ENCODE measurements at regions not wholly inside any gene's neighbourhood (a gene's known extent, or its start where the extent isn't known, plus 50 kb on each side); places are given as distances from the start of the nearest gene placed in this dataset.
"Not testable (repeated sequence)": the region's sequence is repeated elsewhere in the genome, so short reads cannot be mapped to it uniquely, and the experiment has no call there.

DNA sequence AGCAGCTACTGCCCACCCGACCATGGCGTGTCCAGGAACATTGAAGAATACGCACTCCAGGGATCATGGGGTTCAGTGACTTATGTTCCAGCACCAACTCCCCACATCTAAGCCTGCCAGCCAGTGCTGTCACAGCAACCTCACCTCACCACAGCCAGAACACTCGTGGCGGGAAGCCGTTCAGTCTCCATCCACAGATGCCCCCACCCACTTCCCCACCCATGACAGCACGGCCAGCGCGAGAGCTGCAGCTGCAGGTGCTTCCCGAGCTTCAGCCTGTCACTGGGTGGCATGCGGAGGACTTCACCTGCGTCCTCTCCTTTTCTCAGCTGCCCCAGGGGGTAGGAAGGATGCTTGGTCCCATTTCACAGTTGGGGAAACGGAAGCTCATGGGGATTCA, 50.3 kb downstream of the RBFOX3 start:
- no peak for DNase-seq

DNA sequence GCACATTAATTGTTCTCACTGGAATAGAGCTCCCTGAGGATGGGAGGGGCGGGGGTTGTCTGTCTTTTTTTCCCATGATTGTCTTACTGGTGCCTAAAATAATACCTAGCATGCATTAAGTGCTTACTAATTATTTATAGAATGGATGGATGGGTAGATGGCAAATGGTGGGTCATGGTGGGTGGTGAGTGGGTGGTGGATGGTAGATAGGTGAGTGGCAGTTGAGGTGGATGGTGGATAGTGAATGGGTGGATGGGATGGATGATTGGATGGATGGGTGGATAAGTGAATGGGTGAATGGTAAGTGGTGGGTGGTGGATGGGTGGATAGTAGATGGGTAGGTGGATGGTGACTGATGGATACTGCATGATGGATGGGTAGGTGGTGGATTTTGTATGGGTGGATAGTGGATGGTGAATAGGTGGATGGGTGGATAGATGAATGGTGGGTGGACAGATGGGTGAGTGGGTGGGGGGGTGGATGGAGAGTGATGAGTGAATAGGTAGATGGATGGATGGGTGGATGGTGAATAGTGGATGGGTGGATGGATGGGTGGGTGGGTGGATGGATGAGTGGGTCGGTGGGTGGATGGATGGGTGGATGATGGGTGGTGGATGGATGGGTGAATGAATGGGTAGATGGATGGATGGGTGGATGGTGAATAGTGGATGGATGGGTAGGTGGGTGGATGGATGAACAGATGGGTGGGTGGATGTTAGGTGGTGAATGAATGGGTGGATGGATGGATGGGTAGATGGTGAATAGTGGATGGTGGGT, 51.6 kb downstream of the RBFOX3 start:
- no peak for DNase-seq

DNA sequence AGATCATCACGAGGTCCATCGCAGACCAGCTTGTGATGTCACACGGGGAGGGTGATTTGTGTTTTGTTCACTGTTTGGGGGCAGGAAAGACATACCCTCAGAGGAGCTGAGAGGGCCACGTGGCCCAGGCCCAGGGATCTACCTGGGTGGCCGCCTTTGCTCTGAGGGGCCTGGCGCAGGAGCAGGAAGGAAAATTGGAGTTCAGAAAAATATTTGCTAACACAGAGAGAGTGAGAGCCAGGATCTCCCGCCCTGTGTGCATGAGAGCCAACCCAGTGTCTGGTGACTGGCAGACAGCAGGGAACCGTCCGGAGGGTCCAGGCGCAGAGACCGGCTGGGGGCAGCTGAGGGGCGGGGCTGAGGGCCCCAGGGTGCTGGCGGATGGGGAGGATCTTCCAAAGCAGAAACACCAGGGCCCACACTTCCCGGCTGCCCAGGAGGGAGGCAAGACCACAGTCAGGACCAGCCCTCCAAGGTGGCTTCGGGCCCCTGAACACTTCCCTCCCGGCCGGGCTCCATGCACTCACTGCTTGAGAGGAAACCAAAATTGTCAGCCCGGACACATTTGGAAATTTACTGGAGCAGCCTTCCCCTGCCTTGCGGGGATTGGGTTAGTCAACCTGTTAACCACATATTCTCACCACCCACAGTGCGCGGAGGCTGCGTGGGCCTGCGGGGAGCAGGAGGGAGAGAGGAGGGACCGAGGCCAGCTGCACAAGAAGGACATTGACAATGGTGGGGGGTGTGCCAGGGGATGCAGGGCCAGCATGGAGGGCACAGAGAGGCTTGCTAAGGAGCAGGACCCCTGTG, 52.6 kb downstream of the RBFOX3 start:
- no peak for DNase-seq

DNA sequence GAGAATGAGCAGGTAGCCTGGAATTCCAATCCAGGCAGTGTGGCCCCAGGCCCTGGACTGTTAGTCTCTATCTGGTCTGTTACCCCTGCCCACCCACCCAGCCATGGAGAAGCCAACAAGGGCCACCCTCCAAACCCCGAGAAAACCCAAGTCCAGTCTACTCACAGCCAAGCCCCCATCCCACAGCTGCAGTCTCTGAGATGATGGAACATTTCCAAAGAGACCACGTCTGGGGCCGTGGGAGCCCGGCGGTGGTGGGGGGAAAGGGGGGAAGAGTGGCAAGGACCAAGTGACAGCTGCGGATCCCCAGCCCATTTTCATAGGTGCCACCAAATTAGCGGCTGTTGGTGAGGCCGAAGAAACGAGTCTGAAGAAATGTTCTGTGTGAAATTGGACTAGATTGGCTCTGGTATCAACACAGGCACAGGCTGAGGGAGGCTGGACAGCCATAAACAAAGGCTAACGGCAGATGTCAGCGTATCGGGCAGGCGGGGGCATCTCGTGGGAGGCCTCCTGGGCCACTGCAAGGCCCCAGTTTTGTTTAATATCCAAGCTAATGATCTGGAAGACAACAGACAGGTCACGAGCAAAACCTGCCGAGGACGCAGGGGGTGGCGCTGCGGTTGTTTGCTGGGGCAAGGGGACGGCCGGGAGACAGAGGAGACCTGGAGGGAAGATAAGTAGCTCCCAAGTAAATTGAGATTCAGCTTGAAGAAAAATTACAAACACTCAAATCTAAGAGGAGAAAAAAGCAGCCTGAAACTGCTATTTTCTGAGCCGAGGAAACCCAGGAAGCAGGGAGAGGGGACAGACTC, 53.4 kb downstream of the RBFOX3 start:
- DNase-seq: no peak

DNA sequence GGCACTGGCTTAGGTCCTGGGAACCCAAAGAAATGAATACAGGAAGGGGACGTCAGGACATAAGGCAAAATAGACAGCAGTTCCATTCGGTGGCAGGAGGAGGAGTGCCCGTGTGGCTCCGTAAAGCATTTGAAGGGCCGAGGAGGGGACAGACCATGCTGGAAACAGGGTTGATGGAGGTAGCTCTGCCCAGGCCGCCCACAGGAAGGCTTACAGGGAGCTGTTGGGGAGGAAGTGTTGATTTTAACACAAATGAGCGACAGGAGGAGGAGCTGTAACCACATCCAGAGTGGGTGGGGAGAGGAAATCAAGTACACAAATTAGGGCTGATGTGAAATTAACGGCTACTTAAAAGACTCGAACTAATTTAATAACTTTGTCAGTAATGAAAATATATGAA, 54.6 kb downstream of the RBFOX3 start:
- DNase-seq: peak; percentile 23

DNA sequence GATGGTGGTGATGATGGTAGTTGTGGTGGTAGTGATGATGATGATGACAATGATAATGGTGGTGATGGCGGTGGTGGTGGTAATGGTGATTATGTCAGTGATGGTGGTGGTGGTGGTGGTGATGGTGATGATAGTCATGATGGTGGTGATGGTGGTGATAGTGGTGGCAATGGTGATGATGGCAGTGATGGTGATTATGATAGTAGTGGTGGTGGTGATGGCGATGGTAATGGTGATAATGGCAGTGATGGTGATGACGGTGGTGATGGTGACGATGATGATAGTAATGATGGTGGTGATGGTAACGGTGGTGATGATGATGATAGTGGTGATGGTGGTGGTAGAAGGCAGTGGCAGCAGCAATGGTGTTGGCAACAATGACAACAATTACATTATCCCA, 55.3 kb downstream of the RBFOX3 start:
- DNase-seq: peak; percentile 9

DNA sequence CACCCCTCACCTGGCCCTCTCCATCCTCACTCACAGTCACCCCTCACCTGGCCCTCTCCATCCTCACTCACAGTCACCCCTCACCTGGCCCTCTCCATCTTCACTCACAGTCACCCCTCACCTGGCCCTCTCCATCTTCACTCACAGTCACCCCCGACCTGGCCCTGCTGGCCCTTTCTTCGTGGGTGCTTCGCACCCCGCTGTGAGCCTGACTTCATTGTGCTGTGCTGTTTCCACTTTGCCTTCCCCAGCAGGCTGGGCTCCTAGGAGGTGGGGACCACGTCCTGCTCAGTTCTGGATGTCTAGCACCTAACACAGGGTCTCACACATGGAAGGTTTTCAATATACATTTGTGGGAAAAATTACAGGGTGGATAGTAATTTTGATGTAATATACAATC, 56.5 kb downstream of the RBFOX3 start:
- DNase-seq: not testable (repeated sequence)

DNA sequence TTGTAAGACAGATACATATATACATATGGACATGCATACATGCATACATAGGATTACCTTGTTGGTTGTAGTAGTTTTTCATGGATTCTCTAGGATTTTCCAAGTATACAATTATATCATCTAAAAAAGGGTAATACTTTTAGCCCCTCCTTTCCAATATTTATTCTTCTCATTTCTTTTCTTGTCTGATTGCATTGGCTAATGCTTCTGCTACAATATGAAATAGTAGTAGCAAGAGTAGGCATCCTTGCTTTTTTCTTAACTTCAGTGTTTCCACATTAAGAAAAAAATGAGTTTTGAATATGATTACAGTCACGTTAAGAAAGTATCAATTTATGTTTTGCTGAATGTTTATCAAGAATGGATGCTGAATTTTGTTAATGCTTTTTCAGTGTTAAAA, 58.0 kb downstream of the RBFOX3 start:
- no peak for DNase-seq

DNA sequence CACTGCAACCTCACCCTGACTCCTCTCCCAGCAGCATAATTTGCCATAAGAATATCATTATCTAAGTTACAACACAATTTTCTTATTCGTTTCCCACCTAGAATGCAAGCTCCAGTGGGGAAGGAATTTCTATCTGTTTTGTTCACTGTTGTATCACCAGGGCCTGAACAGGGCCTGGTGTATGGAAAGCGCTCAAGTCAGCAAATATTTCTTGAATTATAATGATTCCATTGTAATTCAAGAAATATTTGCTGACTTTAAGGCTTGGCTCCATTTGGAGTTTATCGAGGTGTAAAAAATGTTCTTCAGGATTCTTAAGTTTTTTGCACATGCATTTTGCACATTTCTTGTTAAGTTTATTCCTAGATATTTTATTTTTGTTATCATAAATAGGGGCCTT, 58.4 kb downstream of the RBFOX3 start:
- DNase-seq: no peak

DNA sequence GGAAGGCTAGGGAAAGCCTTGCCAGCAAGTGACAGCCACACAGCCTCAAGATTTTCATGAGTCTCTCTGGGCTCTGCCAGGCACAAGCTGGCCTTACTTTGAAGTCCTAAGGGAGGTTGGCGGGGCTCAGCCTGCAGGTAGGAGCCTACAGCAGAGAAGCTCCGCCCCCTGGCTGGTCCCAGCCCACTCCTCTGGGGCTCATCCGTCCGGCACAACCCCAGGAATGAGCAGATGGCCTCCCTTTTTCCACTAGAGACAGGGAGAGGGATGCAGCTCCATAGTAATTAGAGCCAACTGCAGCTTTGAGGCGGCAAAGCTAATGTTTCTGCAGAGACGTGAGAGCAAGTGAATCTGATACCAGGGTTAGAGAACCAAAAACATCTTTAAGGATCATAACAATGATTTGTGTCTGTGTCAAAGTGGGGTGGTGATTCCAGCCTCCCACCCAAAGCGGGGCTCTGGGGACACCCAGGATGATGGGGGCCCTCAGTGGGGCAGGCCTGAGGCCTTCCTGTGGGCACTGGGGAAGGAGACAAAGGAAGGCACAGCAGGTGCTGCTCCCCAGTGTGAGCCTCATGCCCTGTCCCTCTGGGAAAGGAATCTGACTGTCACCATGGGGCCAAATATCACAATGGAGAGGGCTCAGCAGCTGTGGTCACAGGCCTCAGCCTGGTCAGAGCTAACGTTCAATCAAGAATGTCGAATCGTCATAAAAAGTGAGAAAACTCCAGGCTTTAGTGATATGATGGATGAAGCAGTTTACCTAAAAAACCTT, 61.5 kb downstream of the RBFOX3 start:
- no peak for DNase-seq

DNA sequence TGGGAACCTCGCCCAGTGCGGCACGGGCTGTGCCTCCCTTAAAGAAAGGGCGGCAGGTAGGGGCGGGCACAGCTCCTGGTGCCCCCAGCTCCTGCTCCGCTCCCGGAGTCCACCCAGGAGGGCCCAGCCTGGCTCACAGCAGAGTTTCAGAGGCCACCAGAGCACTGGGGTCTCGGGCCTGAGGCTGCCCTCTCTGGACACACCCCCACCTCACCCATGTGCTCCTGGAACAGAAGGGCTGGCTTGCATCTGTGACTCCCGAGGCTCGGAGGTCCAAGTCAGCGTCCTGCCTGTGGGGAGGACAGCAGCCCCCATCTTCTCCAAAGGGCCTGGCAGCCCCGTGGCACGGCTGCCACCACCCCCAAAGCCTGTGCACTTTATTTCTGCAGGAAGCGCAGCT, 62.7 kb downstream of the RBFOX3 start:
- DNase-seq: no peak

DNA sequence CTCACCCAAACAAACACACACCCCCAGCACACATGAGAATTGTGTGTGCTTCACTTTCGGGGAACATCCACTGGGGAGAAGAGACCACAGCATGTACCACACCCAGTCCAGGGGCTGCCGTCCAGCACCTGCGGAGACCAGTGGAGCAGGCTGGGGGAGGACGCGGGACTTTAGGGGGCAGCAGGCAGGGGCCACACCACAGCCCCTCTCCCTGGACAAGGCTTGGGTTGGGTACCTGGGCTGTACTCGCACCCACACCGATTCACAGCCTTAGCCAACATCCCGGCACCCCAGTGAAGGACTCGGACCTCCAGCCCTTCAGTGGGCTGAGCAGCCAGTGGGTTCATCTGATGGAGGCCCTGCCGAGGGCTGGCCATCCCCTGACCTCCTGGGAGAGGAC, 63.3 kb downstream of the RBFOX3 start:
- DNase-seq: no peak

DNA sequence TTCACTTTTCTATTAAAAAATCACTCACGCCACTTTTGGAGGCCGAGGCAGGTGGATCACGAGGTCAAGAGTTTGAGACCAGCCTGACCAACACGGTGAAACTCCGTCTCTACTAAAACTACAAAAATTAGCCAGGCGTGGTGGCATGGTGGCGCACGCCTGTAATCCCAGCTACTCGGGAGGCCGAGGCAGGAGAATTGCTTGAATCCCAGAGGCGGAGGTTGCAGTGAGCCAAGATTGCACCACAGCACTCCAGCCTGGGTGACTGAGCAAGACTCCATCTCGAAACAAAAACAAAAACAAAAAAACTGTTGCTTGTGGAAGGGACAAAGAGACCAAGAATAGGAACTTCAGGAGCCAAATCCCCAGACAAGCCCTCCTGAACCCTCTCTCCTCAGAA, 63.7 kb downstream of the RBFOX3 start:
- not testable (repeated sequence) for DNase-seq

DNA sequence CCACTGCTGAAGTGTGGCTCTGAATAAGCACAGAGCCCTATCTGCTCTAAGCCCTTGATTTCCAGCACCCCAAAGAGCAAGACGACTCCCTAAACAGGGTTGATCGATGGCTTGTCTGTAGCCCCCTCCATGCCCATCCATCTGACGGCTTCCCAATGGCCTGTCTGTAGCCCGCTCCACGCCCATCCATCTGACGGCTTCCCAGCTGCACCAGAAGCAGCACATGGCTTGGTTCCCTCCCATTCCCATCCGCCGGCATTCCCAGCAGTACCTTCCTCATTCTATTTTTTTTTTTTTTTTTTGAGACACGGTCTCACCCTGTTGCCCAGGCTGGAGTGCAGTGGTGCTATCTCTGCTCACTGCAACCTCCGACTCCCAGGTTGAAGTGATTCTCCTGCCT, 64.5 kb downstream of the RBFOX3 start:
- DNase-seq: no peak

DNA sequence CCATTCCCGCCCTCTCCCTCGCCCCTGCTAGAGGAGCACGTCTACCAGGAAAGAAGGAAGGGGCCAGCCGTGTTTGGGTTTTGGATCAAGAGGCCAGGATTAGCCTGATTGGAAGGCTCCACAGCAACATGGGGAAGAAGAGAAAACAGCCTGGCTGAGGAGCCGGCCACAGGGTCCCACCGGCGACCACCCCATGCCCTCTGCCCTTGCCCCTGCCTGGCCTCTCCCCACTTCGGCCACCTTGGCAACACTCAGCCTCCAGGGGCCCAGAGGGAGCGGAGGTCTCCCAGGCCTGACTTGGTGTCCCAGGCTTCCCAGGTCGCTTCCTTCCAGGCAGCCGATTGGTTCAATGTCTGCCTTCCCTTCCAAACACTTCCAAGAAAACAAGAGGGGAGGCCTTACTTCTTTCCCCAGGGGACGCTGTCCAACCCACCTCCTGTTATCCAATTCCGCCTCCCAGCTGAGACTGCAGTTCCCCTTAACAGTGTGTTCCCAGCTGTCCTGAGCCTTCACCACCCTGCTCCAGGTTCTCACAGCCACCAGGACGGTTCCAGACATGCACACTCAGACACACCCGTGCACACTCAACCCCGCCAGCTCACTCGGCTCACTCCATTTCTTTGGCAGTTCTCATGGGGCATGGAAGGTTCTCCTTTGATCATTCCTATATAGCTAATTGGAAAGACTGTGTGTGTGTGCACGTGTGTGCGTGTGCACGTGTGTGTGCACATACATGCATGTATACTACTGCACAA, 65.4 kb downstream of the RBFOX3 start:
- no peak for DNase-seq

DNA sequence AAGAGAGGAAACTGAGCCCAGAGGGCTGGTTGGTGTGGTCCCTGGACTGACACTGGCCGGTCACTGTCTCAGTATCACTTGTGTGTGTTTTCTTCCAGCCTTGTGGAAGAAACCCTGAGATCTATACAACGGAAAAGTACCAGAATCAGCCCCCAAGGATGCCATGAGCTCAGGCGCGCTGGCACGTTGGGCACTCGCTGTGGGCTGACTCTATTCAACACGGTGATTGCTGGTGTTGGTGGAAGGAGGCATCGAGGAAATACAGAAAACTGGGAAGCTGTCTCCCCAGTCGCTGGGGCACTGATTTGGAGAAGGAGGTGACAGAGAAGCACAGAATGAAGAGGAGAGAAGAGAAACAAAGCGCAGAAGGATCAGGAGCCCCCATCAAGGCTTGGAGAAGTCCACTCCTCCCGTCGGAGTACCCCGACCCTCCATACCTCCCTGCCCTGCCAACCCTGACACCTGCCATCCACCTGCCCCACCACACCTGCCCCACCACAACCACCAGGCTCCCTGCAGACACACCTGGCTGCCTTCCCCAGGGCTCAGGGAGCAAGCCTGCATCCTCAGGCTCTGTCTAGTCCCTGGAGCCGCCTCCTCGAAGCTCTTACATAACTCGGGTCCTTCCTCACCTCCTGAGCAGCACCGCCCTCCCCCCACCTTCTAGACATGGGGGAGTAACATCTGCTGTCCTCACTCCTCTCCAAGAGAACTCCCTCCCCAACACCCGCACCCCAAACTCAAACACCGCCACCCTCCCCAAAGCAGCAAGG, 66.5 kb downstream of the RBFOX3 start:
- DNase-seq: no peak

DNA sequence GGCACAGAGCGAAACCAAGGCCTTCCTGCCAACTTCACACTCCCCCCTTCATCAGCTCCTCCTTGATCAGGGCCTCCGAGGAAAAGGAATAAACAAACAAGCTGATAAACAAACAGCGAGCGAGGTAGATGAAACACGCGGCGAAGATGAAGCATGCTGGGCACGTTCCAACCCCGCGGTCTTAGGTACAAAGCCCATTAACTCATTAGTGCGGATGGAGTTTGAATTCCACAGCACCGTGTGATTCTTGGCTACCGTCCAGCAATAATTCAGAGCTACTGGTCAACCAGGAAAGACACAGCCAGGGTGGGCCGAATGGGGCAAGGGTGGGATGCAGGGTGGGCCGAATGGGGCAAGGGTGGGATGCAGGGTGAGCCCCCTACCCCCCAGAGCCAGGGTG, 67.3 kb downstream of the RBFOX3 start:
- DNase-seq: no peak

DNA sequence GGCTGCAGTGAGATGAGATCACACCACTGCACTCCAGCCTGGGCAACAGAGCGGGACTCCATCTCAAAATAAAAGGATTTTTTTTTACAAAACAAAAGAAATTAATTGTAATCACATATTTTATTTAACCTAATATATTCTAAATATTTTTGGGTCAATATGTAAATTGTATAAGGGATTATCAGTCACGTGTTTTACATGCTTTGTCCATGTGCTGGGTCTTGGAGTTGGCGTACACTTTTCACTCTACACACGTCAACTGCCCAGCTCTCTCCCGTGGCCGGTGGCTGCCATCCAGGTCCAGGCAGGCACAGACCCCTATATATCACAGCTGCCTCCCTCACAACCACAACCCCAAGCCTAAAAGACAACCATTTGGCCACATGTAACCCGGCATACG, 68.1 kb downstream of the RBFOX3 start:
- DNase-seq: no peak

DNA sequence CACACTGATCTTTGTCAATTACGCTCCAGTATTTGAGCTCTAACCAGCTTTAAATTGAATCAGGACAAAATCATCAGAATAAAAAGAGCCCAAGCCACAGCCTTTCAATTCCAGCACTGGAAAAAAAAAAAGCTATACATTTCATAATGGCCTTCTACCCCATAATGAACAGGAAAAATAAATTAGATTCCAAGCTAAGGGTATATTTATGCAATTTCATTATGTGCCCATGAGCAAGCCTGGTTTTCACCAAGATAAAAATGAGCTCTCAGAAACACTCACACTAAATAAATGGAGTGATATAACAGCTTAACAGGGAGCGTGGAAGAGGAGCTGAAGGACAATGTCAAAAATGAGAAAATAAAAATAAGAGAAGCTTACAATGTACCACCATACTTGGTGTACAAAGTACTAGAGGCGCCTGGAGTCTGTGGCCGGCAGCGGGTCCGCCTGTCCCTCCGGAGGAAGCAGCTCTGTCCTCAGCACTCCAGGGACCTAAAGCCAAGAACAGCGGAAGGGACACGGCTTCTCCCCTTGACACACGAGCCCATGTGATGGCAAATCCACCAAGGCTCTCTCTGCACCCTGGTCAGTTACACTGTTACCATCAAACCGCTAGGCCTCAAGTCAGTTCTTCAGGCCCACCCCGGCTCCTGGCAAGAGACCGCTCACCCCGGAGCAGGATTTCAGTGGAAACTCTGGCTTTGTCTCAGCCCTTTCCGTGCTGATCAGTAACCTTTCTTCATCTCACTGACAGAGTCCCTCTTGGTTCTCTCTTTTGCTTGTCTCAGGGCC, 69.6 kb downstream of the RBFOX3 start:
- no peak for DNase-seq

DNA sequence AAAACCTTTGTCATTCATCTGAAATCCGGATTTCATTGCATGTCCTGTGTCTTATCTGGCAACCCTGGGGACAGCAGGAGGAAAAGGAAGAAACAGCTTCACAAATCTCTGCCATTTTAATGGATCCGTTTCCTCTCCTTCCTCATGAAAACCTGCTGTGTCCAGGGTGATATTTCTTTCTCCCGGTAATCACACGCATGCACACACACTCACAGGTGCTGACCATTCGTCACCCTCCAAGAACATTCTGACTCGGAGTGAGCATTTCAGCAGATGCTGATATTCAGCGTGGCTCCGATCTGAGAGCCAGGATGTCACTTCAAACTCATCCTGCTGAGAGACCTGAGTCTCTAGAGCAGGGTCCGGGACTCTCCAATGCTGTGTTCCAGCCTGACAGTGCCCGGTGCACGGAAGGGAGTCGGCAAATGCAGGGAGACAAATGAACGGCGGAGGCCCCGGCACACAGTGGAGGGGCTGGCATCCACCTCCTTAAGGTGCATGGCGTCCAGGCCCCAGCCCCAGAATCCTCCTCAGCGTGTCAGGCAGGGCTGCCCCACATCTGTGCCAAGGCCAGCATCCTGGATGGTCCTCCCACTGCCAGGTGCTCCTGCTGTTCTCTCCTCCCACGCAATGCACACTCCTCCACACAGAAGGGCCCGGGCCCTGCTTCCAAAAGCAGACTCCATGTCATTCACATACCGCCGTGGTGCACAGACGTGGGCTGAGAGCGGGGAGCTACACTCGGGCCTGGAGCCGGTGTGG, 70.7 kb downstream of the RBFOX3 start:
- no peak for DNase-seq
